Activated T-helper 1 cell treated with anti-CD3 and anti-CD28 coated beads, Interleukin-2, amount 50 U/mL, for 16 hours (primary cell): ENCODE measurements at regions not wholly inside any gene's neighbourhood (a gene's known extent, or its start where the extent isn't known, plus 50 kb on each side); places are given as distances from the start of the nearest gene placed in this dataset.

Experiments
- DNase-seq, 2 donors: peaks; one replicate each; pipeline ENCODE4 v3.0.0-alpha.2; 2020; ENCODE audit warnings: low read depth in 1 of 2, low spot score in 1 of 2

DNA sequence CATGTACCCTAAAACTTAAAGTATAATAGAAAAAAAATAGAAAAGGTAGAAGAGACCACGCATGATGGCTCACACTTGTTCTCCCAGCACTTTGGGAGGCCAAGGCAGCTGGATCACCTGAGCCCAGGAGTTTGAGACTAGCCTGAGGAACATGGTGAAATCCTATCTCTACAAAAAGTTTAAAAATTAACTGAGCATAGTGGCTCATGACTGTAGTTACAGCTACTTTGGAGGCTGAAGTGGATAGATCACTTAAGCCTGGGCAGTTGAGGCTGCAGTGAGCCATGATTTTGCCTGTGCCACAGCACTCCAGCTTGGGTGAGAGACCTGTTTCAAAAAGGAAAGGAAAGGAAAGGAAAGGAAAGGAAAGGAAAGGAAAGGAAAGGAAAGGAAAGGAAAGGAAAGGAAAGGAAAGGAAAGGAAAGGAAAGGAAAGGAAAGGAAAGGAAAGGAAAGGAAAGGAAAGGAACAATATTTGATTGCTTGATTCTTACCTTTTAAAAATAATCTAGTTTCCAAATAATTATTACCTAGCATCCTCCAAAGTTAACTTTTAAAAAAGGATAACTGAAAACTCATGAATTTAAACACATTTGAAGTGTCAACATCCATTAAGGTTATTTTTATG, 99.9 kb upstream of the PAX6 start:
- no peak for DNase-seq

DNA sequence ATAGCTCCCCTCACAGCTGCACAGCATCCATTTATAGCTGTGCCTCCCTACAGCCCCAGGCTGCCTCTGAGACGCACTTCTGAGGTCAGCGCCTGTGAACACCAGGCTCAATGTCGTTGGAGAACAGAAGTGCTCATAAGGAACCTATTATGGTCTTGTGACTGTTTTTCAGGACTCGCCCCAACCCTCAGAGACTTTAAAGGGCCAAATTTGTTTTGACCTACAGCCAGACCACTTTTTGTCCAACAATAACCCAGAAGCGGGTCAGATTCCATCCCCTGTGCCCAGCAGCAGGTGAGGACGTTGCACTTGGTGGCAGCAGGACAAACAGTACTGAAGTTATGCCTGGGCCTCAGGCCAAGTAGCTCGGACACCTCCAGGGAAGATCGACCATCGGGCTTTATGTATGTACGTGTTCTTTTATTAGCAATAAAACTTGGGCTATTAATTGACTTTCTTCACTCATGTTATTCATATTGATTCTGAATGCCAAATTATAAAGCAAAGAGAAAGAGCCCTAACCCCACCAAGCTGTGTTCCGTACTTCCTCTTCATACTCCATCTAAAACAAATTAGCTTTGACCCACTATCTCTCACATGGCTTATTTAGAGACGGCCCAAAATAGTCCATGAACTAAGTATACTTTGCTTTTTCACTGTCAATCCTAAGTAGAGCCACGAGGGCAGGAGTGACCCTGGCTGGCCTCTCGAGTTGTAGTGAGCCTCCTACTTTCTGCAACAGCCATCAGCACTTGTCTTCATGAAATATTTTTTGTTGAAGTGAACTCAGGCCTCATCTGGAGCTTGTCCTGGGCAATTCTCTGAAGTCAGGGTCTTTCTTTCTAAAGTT, 92.3 kb upstream of the PAX6 start:
- DNase-seq = no peak

DNA sequence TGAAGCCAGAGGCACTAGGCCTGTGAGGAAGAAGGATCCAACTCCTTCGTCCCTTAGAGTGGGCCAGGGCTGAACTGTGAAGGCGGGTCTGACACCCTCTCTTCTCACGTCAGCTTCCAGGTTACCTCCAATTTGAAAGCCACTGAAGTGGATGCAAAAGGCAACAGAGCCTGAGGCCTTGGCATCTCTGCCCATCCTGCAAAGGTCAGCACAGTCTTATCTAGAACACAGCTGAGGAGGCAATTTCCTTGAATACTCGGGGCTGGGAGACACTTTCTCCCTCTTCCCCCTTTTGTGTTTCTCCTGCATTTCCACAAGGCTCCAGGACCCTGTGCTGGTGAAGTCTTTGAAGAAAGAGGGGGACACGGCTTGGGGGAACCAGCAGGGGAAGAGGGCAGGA, 91.6 kb upstream of the PAX6 start:
- DNase-seq = no peak

DNA sequence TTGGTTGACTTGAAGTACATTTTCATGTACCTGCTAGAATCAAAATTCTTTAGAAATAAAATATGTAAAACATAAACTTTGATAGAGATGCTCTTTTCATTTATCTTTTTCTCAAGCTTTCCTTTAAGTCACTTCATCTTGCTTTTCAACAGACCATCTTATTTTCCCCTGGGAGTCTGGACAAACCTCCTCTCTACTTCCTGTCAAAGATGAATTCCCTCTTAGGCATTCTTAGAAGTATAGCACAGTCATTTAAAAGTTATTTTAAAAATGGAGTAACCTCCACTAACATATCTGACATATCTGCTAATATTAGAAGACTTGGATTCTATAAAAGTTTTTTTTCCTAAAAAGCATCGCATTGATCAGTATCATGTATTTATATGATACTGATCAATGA, 84.8 kb upstream of the PAX6 start:
- no peak for DNase-seq

DNA sequence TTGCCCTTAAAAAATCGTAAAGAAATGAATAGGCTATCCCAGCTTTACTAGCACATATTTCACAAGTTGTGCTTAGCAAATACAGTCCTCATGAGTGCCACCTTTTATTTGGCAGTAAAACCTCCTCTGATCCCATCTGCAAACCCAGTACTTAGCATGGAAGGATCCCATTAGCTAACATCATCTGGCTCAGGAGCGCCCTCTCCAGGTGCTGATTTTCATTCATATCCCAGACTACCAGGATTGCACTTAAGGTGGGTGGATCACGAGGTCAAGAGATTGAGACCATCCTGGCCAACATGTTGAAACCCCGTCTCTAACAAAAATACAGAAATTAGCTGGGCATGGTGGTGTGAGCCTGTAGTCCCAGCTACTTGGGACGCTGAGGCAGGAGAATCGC, 76.1 kb upstream of the PAX6 start:
- no peak for DNase-seq

DNA sequence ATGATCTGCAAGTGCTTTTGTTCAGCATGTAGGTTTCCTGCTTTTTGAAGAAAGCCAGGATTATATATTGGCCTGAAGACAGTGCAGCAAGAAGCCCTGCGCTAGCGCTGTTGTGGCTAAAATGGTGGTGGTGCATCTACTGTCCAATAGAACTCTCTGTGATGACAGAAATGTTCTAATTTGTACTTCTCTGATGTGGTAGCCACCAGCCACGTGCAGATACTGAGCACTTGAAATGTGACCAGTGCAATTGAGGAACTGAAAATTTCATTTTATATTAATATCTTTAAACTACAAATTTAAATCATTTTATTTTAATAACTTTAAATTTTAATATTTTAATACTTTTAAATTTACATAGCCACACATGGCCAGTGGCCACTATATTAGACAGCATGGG, 73.0 kb upstream of the PAX6 start:
- no peak for DNase-seq

DNA sequence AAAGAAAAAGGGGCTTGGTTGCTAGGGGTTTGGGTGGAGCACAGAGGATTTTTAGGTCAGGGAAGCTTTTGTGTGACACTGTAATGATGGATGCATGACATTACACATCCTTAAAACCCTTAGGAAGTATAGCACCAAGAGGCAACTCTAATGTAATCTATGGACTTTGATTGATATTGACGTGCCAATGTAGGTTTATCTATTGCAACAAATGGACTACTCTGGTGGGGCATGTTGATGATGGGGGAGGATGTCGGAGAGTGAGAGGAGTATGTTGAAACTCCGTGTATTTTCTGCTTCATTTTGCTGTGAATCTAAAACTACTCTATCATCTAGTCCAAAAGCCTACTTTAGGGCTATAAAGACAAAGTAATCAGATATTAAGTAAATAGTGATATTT, 72.3 kb upstream of the PAX6 start:
- DNase-seq = no peak

DNA sequence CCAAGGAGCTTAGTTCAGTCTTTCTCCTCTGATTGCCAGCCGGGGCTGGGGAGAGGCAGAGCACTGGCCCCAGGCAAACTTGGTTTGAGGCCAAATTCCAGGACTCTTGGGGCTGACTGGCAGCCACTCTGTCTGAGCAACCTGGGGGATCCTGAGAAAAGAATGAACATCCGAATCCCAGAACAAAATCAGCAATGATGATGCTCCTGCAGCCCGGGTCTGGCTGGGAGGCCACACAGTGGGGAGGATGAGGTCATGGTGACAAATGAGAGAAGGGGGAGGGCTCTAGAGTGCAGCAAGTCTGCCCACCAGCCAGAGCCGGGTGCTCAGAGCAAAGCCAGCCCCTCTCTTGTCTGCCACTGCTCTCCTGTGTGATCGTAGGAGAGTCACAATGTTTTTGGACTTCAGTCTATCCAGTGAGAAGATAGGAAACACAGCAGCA, 71.8 kb upstream of the PAX6 start:
- no peak for DNase-seq

DNA sequence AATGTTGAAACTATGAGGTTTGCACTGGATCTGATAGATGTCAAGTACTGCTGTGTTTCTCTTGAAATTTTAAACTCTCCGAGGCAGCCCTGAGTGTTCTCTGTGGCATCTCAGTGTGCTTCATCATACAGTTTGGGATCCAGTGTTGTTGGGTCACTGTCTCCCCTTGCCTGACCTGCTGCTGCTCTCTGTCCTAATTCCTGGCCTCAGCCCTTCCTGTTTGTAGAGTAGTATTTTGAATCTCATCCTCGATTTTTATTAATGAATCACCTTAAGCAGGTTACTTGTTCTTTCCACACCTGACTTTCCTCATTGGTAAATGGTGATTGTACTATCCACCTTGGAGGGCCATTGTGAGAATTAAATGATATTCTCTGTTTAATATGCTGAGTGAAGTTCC, 70.7 kb upstream of the PAX6 start:
- no peak for DNase-seq

DNA sequence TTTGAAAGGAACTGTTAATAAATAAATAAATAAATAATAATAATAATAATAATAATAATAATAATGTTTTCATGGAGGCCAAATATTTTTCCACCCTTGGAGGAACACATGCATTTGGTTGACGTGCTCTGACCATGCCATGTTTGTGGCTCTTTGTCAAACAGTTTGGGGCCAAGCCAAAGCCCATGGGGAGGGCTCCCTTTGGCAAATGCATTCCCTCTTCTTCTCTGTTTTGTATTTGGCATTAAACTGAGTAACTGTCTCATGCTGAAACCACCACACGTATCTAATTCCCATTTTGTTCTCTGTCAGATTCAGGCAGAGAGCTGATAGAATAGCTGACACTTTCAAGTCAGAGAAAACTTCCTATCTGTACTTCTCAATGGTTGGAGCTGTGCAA, 68.6 kb upstream of the PAX6 start:
- no peak for DNase-seq

DNA sequence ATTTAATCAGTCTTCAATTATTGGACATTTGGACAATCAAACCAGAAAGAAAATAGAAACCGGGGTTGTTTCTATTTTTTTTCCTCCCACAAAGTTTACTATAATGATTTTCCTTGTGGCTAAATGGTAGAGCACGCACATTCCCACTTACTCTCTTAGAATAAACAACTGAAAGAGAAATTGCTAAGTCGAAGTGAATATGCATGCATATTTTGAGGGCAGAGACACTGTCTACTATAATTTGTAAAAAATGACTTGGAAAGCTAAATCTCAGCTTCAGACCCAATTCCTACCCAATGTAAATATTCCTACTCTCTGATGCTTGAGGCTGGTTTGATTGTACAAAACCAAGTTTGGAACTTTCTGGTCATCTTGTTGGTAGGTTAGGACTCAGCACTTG, 66.7 kb upstream of the PAX6 start:
- DNase-seq = no peak

DNA sequence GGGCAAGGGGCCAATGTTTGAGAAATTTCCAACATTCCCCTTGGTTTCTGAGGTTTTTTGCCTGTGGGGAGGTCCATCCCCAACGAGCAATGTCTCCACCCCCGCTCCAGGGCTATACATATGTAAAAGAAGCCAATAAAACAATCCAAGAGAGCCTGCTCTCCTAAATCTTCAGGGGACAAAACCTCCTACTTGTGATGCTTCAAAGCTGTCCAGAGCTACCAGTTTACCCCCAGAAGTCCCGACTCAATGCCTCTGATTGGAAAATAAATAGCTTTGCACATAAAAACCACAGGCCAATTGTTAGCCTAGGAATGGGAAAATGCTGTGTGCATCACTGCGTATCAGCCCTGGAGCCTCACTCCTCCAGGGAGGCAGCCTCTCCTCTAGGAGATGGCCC, 66.0 kb upstream of the PAX6 start:
- DNase-seq = no peak

DNA sequence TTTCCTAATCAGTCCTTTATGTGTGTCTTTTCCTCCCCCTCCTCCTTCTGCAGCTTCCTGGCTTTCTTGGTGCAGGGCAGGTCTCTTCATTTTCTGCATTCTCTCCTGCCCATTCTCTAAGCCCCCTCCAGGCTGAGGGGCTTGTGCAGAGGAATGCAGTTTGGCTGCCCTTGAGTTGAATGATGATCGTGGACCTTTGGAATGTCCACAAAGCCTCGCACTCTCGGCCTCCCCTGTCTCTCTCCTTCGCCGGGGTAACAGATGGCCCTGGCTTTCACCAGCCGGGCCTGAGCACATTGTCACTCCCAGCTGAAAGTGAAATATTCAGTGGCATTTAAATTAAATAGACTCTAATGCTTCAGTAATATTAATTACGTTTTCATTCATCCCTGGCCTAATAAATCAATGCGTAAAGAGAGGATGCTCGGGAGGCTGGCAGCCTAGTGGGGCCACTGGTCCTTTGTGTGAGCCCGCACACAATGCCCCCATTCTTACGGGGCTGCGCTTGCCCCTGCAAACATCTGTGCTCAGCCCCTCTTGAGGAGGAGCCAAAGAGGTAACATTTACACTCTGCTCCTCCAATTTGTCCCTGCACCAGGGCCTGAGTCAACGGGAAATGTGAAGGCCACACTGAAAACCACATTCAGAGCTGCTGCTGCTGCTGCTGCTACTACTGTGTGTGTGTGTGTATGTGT, 64.9 kb upstream of the PAX6 start:
- DNase-seq = no peak

DNA sequence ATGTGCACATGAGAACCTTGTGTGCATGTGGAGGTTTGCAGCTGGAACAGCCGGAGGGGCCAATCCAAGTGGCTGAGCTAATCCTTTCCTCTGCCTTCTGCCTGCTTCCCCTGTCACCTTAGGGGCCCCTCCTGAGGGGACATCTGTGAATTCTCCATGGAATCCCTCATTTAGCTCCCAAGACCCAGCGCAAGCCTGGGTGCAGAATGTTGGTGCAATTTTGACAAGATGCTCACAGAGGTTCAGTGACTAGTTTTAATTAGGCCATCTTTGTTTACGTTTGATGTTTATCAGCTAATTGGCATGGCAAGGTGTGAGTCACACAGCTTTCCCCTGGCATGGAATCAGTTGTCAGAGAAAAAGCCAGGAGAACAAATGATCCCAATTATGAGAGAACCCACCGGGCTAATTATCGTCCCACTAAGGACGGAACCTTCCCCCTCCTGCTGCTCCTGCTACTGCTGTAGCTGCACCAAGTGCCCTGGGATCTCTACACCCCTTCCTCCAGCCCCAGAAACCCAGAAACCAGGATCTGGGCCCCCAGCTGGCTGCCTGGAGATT, 63.6 kb upstream of the PAX6 start:
- no peak for DNase-seq

DNA sequence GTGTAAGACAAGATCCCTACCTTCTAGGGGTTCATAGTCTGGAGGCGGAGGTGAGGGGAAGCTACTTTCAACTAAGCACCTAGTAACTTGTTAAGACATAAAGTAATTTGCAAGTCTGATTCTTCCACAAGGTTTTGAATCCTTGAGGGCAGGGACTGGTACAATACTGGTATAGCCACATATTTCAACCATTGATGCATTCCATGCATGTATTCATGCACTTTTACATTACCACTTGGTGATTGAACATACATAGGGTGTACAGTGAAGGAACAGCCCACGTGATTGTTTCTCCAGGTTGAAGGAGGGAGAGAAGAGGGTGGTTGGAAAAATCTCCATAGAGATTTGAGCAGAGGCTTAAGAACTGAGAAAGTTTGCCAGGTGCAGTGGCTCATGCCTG, 62.0 kb upstream of the PAX6 start:
- DNase-seq = no peak

DNA sequence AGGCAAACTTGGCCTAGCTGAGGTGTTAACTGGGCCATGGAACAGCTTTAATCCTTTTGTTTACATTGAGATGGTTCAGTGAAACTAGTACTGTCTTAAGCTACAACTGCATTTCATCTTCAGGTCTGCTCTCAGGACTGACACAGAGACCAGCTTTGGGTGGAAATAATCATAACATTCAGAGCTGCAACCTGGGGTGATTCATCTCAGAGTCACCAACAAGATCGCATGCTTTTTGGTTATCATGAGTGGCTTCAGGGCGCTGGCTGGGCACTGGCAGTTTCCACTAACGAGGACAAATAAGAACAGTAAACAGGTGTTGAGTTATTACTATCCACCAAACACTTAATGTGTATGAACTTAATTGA, 60.9 kb upstream of the PAX6 start:
- no peak for DNase-seq

DNA sequence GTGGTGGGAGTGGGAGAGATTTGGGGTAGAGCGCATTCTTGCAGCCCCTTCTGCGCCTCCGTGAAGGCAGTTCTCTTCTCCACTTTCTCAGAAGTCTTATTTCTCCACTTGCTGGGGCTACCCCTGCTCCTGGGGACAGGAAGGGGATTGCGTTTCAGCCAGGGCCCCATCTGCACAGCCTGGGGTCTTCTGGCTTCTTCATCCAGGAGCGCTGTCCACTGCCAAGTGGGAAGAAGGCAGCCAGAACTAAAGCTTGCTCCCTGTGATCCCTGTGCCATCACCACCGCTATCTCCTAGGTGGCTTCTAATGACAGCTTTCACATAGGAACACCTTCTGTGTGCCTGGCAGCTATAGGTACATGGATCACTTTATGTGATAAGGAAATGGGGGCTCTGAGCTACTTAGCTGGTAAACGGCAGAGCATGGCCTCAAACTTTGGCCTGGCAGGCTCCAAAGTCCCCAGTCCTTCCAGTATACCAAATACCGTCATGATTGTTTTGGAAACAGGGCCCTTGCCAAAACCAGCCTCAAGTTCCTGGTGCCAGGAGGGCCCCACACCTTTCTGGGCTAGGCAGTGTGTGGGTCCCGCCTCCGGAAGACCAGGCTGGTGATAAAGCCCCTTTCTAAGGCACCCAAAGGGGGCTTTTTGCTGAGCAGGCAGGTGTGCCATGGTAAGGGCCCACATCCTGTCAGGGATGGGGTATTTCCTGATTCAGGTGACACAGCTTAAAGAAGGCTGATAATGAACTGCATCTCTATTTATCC, 60.4 kb upstream of the PAX6 start:
- DNase-seq = no peak

DNA sequence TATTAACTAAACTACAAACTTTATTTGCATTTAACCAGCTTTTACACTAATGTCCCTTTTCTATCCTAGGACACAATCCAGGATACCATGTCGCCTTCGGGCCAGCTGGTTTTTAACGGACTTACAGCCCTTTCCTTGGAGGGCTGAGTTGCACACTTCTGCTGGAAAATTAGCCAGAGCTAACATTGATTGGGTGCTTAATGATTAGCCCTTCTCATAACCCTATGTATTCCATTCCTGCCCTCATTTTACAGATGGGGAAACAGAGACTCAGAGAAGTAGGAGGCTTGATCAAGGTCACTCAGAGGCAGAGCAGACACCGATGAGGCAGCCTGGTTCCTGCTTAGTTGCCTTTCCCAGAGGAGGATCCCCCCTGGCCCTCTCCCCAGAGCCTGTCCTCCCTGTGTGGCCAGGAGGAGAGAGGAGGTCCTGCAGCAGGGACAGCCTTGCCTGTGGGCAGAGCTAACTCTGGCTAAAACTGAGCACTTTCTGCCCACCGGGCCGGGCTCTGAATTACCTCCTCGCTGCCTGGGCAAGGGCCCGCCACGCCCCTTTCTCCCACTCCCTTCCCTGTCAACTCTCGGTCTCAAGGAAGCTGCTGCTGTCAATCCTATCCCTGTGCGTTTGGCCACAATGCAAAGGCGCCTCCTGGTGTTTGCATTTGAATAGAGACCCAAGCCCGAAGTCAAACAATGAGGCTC, 59.6 kb upstream of the PAX6 start:
- DNase-seq = no peak

DNA sequence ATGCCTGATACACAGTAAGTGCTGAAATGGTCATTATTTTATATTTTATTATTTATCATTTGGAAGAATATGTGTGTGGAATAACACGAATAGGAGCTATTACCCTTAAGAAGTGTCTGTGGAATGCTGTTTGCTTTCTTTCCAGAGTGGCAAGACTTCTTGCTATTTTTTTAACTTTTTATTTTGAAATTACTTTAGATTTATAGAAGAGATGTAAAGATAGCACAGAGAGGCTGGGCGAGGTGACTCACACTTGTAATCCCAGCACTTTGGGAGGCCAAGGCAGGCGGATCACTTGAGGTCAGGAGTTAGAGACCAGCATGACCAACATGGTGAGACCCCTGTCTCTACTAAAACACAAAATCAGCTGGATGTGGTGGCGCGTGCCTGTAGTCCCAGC, 58.9 kb upstream of the PAX6 start:
- DNase-seq = no peak

DNA sequence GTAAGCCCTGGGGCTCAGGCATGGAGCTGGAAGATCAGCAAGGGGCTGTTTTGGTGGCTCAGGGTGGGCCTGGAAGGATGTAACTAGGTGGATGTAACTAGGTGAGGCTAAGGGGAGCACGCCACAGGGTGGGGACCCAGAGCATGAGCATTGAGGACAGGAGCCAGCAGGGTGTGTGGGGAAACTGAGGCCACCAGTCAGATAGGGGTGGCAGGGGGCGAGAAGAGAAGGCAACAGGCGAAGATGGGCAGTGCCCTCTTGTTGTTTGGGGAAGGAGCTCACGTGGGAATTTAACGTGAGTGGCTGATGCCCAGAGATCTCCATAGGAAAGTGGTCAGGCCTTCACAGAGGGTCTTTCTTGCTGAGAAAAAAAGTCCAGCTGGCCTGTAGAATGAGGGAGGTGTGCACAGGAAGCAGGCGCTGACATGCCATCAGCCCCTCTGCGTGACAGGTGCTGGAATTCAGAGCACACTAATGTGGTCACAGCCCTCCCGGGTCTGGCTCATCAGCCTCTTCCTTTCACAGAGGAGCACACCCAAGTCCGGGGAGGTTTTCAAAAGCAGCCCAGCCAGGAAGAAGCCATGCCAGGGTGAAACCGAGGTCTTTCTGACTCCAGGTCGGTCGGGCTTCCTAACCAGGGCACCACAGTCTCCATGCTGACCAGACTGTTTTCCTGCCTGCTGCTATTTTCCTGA, 54.6 kb upstream of the PAX6 start:
- DNase-seq = no peak
